NB4 (cell line): ENCODE measurements at regions not wholly inside any gene's neighbourhood (a gene's known extent, or its start where the extent isn't known, plus 50 kb on each side); places are given as distances from the start of the nearest gene placed in this dataset.

Experiments
- MYC ChIP-seq: IDR thresholded peaks from 2 replicates; pipeline ENCODE4 v1.6.1; 2011; ENCODE audit warnings: low read depth, low read length
- POLR2A ChIP-seq: IDR thresholded peaks from 2 replicates; pipeline ENCODE4 v1.6.1; 2011; ENCODE audit warnings: mild to moderate bottlenecking; ENCODE audit not compliant: insufficient read length; ENCODE audit errors: extremely low read depth
- TF ChIP-seq, protein P1 (sequence below): IDR thresholded peaks from one replicate; pipeline ENCODE4 v1.5.1; 2012; ENCODE audit warnings: low read depth, low read length
- TF ChIP-seq, protein P2 (sequence below): IDR thresholded peaks from 2 replicates; pipeline ENCODE4 v1.6.1; 2011; ENCODE audit warnings: low read depth, low read length

DNA sequence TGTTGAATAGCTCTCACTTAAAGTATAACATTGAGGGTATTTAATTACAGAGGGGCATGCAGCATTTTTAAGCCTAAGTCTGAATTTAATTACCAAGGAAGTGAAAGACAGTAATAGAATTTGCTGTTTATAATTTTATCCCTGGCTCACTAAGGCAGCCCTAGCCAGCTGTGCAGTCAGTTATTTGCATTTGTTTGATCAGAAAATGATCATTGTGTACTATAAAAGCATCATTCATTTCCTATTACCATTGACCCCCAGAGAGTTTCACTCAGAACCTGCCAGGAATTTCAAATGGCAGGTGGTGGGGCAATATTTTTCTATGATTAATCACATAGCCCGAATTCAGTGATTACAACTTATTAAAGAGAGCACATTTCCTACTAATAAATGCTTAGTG, 277.1 kb upstream of the KAZN start:
- TF ChIP-seq POLR2A (no peak), MYC (no peak)
- TF ChIP-seq, protein P1, sequence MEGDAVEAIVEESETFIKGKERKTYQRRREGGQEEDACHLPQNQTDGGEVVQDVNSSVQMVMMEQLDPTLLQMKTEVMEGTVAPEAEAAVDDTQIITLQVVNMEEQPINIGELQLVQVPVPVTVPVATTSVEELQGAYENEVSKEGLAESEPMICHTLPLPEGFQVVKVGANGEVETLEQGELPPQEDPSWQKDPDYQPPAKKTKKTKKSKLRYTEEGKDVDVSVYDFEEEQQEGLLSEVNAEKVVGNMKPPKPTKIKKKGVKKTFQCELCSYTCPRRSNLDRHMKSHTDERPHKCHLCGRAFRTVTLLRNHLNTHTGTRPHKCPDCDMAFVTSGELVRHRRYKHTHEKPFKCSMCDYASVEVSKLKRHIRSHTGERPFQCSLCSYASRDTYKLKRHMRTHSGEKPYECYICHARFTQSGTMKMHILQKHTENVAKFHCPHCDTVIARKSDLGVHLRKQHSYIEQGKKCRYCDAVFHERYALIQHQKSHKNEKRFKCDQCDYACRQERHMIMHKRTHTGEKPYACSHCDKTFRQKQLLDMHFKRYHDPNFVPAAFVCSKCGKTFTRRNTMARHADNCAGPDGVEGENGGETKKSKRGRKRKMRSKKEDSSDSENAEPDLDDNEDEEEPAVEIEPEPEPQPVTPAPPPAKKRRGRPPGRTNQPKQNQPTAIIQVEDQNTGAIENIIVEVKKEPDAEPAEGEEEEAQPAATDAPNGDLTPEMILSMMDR: no peak
- TF ChIP-seq, protein P2, sequence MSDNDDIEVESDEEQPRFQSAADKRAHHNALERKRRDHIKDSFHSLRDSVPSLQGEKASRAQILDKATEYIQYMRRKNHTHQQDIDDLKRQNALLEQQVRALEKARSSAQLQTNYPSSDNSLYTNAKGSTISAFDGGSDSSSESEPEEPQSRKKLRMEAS: no peak
